Keratinocyte (primary cell): ENCODE measurements at regions not wholly inside any gene's neighbourhood (a gene's known extent, or its start where the extent isn't known, plus 50 kb on each side); places are given as distances from the start of the nearest gene placed in this dataset.

Experiments
- DNase-seq: peaks from one replicate; pipeline ENCODE4 v3.0.0-alpha.2; 2011; ENCODE audit warnings: low read depth, missing footprints, low spot score
- FAIRE-seq: peaks from 2 replicates; lab custom pipeline; 2011; peaks lifted over from hg19 to GRCh38; lab: Jason Lieb, UNC
- H2AFZ ChIP-seq: 2 replicates; pipeline ENCODE4 v1.6.0; 2012; ENCODE audit warnings: low read length, control low read depth, inconsistent platforms; ENCODE audit not compliant: control insufficient read depth
- H3K27ac ChIP-seq: 2 replicates; pipeline ENCODE4 v1.5.1; 2011; ENCODE audit warnings: low read length; ENCODE audit not compliant: control insufficient read depth, insufficient read depth
- H3K27me3 ChIP-seq: 3 replicates; pipeline ENCODE4 v1.6.0; 2011; ENCODE audit warnings: low read length; ENCODE audit not compliant: control insufficient read depth, insufficient read depth; ENCODE audit errors: extremely low read depth
- H3K36me3 ChIP-seq, 2 experiments: 2 replicates in 1 of 2; 3 replicates in 1 of 2; pipeline ENCODE4 v1.5.1; 2011; ENCODE audit warnings: low read length in 2 of 2, mild to moderate bottlenecking in 1 of 2; ENCODE audit not compliant: control insufficient read depth in 2 of 2, insufficient read depth in 2 of 2; ENCODE audit errors: extremely low read depth in 1 of 2
- H3K4me1 ChIP-seq: 3 replicates; pipeline ENCODE4 v1.5.1; 2011; ENCODE audit warnings: low read length; ENCODE audit not compliant: control insufficient read depth, insufficient read depth; ENCODE audit errors: extremely low read depth
- H3K4me2 ChIP-seq: 3 replicates; pipeline ENCODE4 v1.6.0; 2011; ENCODE audit warnings: low read depth, low read length; ENCODE audit not compliant: control insufficient read depth, insufficient read depth; ENCODE audit errors: extremely low read depth
- H3K4me3 ChIP-seq, 3 experiments: fragments of 200-600 bp in 1 of 3; sonication (generic) in 1 of 3; 2 replicates in 2 of 3; 3 replicates in 1 of 3; pipeline ENCODE4 v1.5.1; 2011 to 2016; ENCODE audit warnings: low read length in 3 of 3, mild to moderate bottlenecking in 3 of 3, control low read depth in 2 of 3, inconsistent platforms in 1 of 3, low read depth in 1 of 3, mixed read lengths in 1 of 3, mixed run types in 1 of 3, moderate library complexity in 1 of 3; ENCODE audit not compliant: control insufficient read depth in 2 of 3, insufficient read depth in 2 of 3; ENCODE audit errors: extremely low read depth in 1 of 3
- H3K79me2 ChIP-seq: 2 replicates; pipeline ENCODE4 v1.6.0; 2012; ENCODE audit warnings: low read length; ENCODE audit not compliant: control insufficient read depth, insufficient read depth
- H3K9ac ChIP-seq: 3 replicates; pipeline ENCODE4 v1.6.0; 2011; ENCODE audit warnings: low read length; ENCODE audit not compliant: control insufficient read depth, insufficient read depth; ENCODE audit errors: extremely low read depth
- H3K9me1 ChIP-seq: 3 replicates; pipeline ENCODE4 v1.6.0; 2011; ENCODE audit warnings: low read length; ENCODE audit not compliant: control insufficient read depth, insufficient read depth; ENCODE audit errors: extremely low read depth
- H3K9me3 ChIP-seq: 2 replicates; pipeline ENCODE4 v1.5.1; 2012; ENCODE audit warnings: low read depth, low read length; ENCODE audit not compliant: control insufficient read depth
- H4K20me1 ChIP-seq: 3 replicates; pipeline ENCODE4 v1.6.0; 2011; ENCODE audit warnings: low read length; ENCODE audit not compliant: control insufficient read depth, insufficient read depth; ENCODE audit errors: extremely low read depth
- EZH2 ChIP-seq: IDR thresholded peaks from one replicate; pipeline ENCODE4 v1.6.1; 2012; ENCODE audit warnings: inconsistent platforms, mild to moderate bottlenecking, low read length, moderate library complexity
- dilution Hi-C: fragments of 300-500 bp; cut with MboI; formaldehyde crosslinking; loops from one replicate; pipeline ENCODE4 v1.7.0; 2020; ENCODE audit warnings: low sequenced_read_pairs; ENCODE audit not compliant: extremely low pct_ligation_motif_present
- TF ChIP-seq, protein P1 (sequence below), 3 experiments: IDR thresholded peaks in 1 of 3; conservative IDR thresholded peaks in 1 of 3; optimal IDR thresholded peaks in 1 of 3; 2 replicates in 2 of 3; 3 replicates in 1 of 3; pipeline versions ENCODE3 to v1.5.1; 2011; ENCODE audit warnings: low read length in 3 of 3, mild to moderate bottlenecking in 3 of 3, moderate library complexity in 2 of 3, control low read depth in 1 of 3, inconsistent platforms in 1 of 3; ENCODE audit not compliant: insufficient read depth in 2 of 3; ENCODE audit errors: extremely low read depth in 1 of 3

DNA sequence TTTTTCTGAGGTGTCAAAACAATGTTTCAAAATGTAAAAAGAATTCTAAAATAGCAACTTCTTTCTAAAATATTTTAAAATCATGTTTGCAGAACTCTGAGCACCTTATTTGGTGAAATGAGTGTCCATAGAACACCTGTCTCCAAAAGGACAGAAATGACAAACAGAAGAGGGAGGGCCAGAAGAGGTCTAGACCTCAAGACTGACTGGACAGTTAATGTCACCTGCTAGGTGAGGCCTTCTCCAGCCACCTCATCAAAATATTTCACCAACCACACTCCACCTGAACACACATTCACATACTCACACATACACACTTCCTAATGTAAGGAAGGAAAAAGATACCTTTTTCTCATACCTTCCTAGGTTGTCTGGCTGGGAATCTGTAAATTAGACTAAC is 147.8 kb upstream of the PLEKHA5 start:
- no peaks in the 10 kb centered on the region for H3K9me1 ChIP-seq
- no peaks in the 10 kb centered on the region for H3K79me2 ChIP-seq
- no peak overlapping the region for H3K4me3 ChIP-seq
- H3K4me2 ChIP-seq, result no peak overlapping the region
- H4K20me1 ChIP-seq, result no peaks in the 10 kb centered on the region
- H2AFZ ChIP-seq, result no peak overlapping the region
- no peaks in the 10 kb centered on the region for H3K27me3 ChIP-seq
- dilution Hi-C loops, result no loop called here
- H3K27ac ChIP-seq, result no peak overlapping the region
- no peaks in the 10 kb centered on the region for H3K9me3 ChIP-seq
- DNase-seq (no peak), FAIRE-seq (no peak)
- no peaks in the 10 kb centered on the region for H3K4me1 ChIP-seq
- no peak for TF ChIP-seq EZH2
- TF ChIP-seq, protein P1, sequence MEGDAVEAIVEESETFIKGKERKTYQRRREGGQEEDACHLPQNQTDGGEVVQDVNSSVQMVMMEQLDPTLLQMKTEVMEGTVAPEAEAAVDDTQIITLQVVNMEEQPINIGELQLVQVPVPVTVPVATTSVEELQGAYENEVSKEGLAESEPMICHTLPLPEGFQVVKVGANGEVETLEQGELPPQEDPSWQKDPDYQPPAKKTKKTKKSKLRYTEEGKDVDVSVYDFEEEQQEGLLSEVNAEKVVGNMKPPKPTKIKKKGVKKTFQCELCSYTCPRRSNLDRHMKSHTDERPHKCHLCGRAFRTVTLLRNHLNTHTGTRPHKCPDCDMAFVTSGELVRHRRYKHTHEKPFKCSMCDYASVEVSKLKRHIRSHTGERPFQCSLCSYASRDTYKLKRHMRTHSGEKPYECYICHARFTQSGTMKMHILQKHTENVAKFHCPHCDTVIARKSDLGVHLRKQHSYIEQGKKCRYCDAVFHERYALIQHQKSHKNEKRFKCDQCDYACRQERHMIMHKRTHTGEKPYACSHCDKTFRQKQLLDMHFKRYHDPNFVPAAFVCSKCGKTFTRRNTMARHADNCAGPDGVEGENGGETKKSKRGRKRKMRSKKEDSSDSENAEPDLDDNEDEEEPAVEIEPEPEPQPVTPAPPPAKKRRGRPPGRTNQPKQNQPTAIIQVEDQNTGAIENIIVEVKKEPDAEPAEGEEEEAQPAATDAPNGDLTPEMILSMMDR (optimal IDR thresholded peaks at IDR 0.05 in 1 of 3, IDR thresholded peaks at IDR 0.05 in 1 of 3, conservative IDR thresholded peaks at IDR 0.05 in 1 of 3; ENCODE audit: extremely low read depth in 1 of 3, insufficient read depth in 2 of 3, low read length in 3 of 3), result no peak
- H3K9ac ChIP-seq, result no peak overlapping the region
- no peaks in the 10 kb centered on the region for H3K36me3 ChIP-seq

DNA sequence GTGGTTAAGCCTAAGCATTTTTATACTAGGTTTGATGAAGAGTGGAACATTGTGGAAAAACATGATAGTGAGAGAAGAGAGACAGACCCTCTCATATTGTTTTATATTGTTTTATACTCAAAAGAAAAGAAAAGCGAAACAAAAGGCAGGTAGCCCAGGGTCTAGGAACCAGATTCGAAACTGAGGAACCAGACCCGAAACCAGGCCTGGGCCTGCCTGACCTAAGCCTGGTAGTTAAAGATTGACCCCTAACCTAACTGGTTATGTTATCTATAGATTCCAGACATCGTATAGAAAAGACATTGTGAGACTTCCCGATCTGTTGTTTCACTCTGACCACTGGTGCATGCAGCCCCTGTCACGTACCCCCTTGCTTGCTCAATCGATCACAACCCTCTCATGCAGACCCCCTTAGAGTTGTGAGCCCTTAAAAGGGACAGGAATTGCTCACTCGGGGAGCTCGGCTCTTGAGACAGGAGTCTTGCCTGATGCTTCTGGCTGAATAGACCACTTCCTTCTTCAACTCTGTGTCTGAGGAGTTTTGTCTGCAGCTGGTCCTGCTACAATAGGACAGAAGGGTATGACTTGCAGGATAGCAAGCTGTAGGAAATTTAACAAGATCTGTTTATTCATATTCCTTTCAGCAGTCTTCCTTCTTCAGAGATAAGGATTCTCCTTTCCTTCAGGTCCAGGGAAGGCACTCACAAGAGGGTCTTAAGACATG is 147.1 kb upstream of the PLEKHA5 start:
- TF ChIP-seq EZH2, result no peak
- TF ChIP-seq, protein P1 (optimal IDR thresholded peaks at IDR 0.05 in 1 of 3, IDR thresholded peaks at IDR 0.05 in 1 of 3, conservative IDR thresholded peaks at IDR 0.05 in 1 of 3; ENCODE audit: extremely low read depth in 1 of 3, insufficient read depth in 2 of 3, low read length in 3 of 3), result no peak
- no peak for FAIRE-seq
- Histone ChIP-seq H3K9ac (no peak overlapping the region), H3K4me2 (no peak overlapping the region), H2AFZ (no peak overlapping the region), H3K36me3 (no peaks in the 10 kb centered on the region), H3K79me2 (no peaks in the 10 kb centered on the region), H3K4me3 (no peak overlapping the region), H3K27ac (no peak overlapping the region), H4K20me1 (no peaks in the 10 kb centered on the region), H3K9me3 (no peaks in the 10 kb centered on the region), H3K4me1 (no peaks in the 10 kb centered on the region), H3K9me1 (no peaks in the 10 kb centered on the region), H3K27me3 (no peaks in the 10 kb centered on the region)
- DNase-seq, result no peak
- dilution Hi-C loops, result no loop called here
